ENCODE measurements at regions not wholly inside any gene's neighbourhood (a gene's known extent, or its start where the extent isn't known, plus 50 kb on each side); places are given as distances from the start of the nearest gene placed in this dataset.

- intact Hi-C loops (cut with DNase I), result no loop called here
- Histone ChIP-seq H3K36me3 (no peaks in the 10 kb centered on the region), H3K9me3 (no peaks in the 10 kb centered on the region), H3K27ac (no peak overlapping the region), H3K4me1 (no peaks in the 10 kb centered on the region), H3K27me3 (no peaks in the 10 kb centered on the region), H3K4me3 (no peak overlapping the region)
- TF ChIP-seq CTCF (IDR thresholded peaks at IDR 0.05), result no peak
- DNase-seq (no peak), ATAC-seq (no peak)
Measured at GRCh38 chr7:81235997-81236396, 317.1 kb upstream of the SEMA3C start.

GRCh38 chr7:81234896-81235295 is 316.0 kb upstream of the SEMA3C start:
- ATAC-seq (peak; percentile 44), DNase-seq (no peak)
- no peaks in the 10 kb centered on the region for H3K4me1 ChIP-seq
- no peaks in the 10 kb centered on the region for H3K27me3 ChIP-seq
- no peak for TF ChIP-seq CTCF (IDR thresholded peaks at IDR 0.05)
- H3K36me3 ChIP-seq, result no peaks in the 10 kb centered on the region
- H3K4me3 ChIP-seq, result no peak overlapping the region
- H3K27ac ChIP-seq, result no peak overlapping the region
- H3K9me3 ChIP-seq, result no peaks in the 10 kb centered on the region
- intact Hi-C loops (cut with DNase I), result no loop called here

GRCh38 chr7:81233208-81233940 is 314.5 kb upstream of the SEMA3C start:
- H3K4me3 ChIP-seq, result no peak overlapping the region
- TF ChIP-seq CTCF (IDR thresholded peaks at IDR 0.05), result no peak
- H3K27ac ChIP-seq, result no peak overlapping the region
- H3K27me3 ChIP-seq, result no peaks in the 10 kb centered on the region
- H3K4me1 ChIP-seq, result no peaks in the 10 kb centered on the region
- no peak for ATAC-seq
- H3K9me3 ChIP-seq, result no peaks in the 10 kb centered on the region
- intact Hi-C loops (cut with DNase I), result no loop called here
- no peaks in the 10 kb centered on the region for H3K36me3 ChIP-seq
- DNase-seq, result peak in 1 of 4 donors; percentile 49

GRCh38 chr7:81232084-81232799 is 313.4 kb upstream of the SEMA3C start:
- DNase-seq, result peak in 1 of 4 donors; percentile 54
- no peaks in the 10 kb centered on the region for H3K9me3 ChIP-seq
- no peak overlapping the region for H3K4me3 ChIP-seq
- ATAC-seq, result no peak
- H3K4me1 ChIP-seq, result no peaks in the 10 kb centered on the region
- H3K27me3 ChIP-seq, result no peaks in the 10 kb centered on the region
- TF ChIP-seq CTCF (IDR thresholded peaks at IDR 0.05), result no peak
- H3K27ac ChIP-seq, result no peak overlapping the region
- intact Hi-C loops (cut with DNase I), result no loop called here
- H3K36me3 ChIP-seq, result no peaks in the 10 kb centered on the region

GRCh38 chr7:81231301-81231838 is 312.5 kb upstream of the SEMA3C start:
- Histone ChIP-seq H3K9me3 (no peaks in the 10 kb centered on the region), H3K27me3 (no peaks in the 10 kb centered on the region), H3K4me3 (no peak overlapping the region), H3K36me3 (no peaks in the 10 kb centered on the region), H3K27ac (no peak overlapping the region), H3K4me1 (no peaks in the 10 kb centered on the region)
- no peak for TF ChIP-seq CTCF (IDR thresholded peaks at IDR 0.05)
- no peak for ATAC-seq
- intact Hi-C loops (cut with DNase I), result no loop called here
- no peak for DNase-seq

Data from left lung (tissue), 4 donors.